ENCODE measurements at regions not wholly inside any gene's neighbourhood (a gene's known extent, or its start where the extent isn't known, plus 50 kb on each side); places are given as distances from the start of the nearest gene placed in this dataset.

DNA sequence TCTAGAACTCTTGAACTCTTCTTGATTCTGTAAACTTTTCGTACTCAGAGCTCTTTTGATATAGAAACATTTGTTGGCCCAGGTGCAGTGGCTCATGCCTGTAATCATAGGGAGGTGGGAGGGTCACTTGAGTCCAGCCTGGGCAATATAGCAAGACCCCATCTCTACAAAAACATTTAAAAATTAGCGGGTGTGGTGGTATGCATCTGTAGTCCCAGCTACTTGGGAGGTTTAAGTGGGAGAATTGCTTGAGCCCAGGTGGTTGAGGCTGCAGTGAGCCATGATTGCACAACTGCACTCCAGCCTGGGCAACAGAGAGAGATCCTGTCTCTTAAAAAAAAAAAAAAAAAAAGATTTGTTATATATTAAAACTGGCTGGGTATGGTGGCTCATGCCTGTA, 121.6 kb downstream of the BAMBI start:
- TF ChIP-seq, protein P1, sequence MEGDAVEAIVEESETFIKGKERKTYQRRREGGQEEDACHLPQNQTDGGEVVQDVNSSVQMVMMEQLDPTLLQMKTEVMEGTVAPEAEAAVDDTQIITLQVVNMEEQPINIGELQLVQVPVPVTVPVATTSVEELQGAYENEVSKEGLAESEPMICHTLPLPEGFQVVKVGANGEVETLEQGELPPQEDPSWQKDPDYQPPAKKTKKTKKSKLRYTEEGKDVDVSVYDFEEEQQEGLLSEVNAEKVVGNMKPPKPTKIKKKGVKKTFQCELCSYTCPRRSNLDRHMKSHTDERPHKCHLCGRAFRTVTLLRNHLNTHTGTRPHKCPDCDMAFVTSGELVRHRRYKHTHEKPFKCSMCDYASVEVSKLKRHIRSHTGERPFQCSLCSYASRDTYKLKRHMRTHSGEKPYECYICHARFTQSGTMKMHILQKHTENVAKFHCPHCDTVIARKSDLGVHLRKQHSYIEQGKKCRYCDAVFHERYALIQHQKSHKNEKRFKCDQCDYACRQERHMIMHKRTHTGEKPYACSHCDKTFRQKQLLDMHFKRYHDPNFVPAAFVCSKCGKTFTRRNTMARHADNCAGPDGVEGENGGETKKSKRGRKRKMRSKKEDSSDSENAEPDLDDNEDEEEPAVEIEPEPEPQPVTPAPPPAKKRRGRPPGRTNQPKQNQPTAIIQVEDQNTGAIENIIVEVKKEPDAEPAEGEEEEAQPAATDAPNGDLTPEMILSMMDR (conservative IDR thresholded peaks at IDR 0.05 in 1 of 2, IDR thresholded peaks at IDR 0.05 in 1 of 2; ENCODE audit: low read depth in 1 of 2, low read length in 2 of 2), result no peak
- no peak for TF ChIP-seq EZH2 (IDR thresholded peaks at IDR 0.05; ENCODE audit: low read length, missing control alignments)
- Histone ChIP-seq H4K20me1 (ENCODE audit: control insufficient read depth, extremely low read depth, insufficient read depth, low read length) (no peaks in the 10 kb centered on the region), H3K36me3 (ENCODE audit: control insufficient read depth, insufficient read depth, low read length) (no peaks in the 10 kb centered on the region), H3K27me3 (ENCODE audit: control insufficient read depth, insufficient read depth, low read length) (no peaks in the 10 kb centered on the region), H2AFZ (ENCODE audit: low read length) (no peak overlapping the region), H3K4me3 (replicated peaks in 1 of 4; ENCODE audit: control extremely low read depth in 1 of 4, insufficient read depth in 1 of 4, low read depth in 3 of 4, low read length in 4 of 4) (no peak overlapping the region), H3K4me1 (ENCODE audit: control insufficient read depth, extremely low read depth, insufficient read depth, low read length) (no peaks in the 10 kb centered on the region), H3K79me2 (ENCODE audit: control insufficient read depth, insufficient read depth, low read length) (no peaks in the 10 kb centered on the region), H3K9ac (ENCODE audit: insufficient read depth, low read length) (no peak overlapping the region), H3K4me2 (ENCODE audit: extremely low read depth, insufficient read depth, low read length) (no peak overlapping the region), H3K27ac (ENCODE audit: insufficient read depth, low read length) (no peak overlapping the region), H3K9me3 (ENCODE audit: control insufficient read depth, insufficient read depth, low read depth, low read length) (no peaks in the 10 kb centered on the region)
- DNase-seq (ENCODE audit: low read depth in 2 of 2), result no peak

DNA sequence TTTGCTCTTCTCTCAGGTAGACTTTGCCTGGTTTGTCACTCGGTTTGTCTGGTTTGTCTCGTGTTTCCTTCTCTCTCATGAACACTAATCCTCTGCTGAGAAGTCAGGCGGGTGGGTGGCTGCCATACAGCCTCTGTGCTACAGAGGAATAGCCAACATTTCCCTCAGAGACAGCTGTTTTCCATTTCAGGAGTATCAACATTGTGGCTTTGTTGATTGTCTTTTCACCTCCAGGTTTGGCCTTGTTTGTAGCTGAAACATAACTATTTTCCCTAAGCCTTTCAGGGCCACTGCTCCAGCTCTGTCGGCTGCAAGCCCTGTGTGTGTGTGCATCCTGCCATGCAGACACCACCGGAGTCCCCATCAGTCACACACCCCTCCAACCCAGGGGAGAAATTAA, 122.8 kb downstream of the BAMBI start:
- H3K9ac ChIP-seq (ENCODE audit: insufficient read depth, low read length), result no peak overlapping the region
- no peaks in the 10 kb centered on the region for H3K9me3 ChIP-seq (ENCODE audit: control insufficient read depth, insufficient read depth, low read depth, low read length)
- no peaks in the 10 kb centered on the region for H4K20me1 ChIP-seq (ENCODE audit: control insufficient read depth, extremely low read depth, insufficient read depth, low read length)
- H3K27me3 ChIP-seq (ENCODE audit: control insufficient read depth, insufficient read depth, low read length), result no peaks in the 10 kb centered on the region
- H3K4me2 ChIP-seq (ENCODE audit: extremely low read depth, insufficient read depth, low read length), result no peak overlapping the region
- DNase-seq (ENCODE audit: low read depth in 2 of 2), result peak; percentile 18 to 21
- TF ChIP-seq, protein P1 (conservative IDR thresholded peaks at IDR 0.05 in 1 of 2, IDR thresholded peaks at IDR 0.05 in 1 of 2; ENCODE audit: low read depth in 1 of 2, low read length in 2 of 2), result no peak
- TF ChIP-seq EZH2 (IDR thresholded peaks at IDR 0.05; ENCODE audit: low read length, missing control alignments), result no peak
- H2AFZ ChIP-seq (ENCODE audit: low read length), result no peak overlapping the region
- no peak overlapping the region for H3K4me3 ChIP-seq (replicated peaks in 1 of 4; ENCODE audit: control extremely low read depth in 1 of 4, insufficient read depth in 1 of 4, low read depth in 3 of 4, low read length in 4 of 4)
- no peaks in the 10 kb centered on the region for H3K79me2 ChIP-seq (ENCODE audit: control insufficient read depth, insufficient read depth, low read length)
- no peaks in the 10 kb centered on the region for H3K4me1 ChIP-seq (ENCODE audit: control insufficient read depth, extremely low read depth, insufficient read depth, low read length)
- no peaks in the 10 kb centered on the region for H3K36me3 ChIP-seq (ENCODE audit: control insufficient read depth, insufficient read depth, low read length)
- H3K27ac ChIP-seq (ENCODE audit: insufficient read depth, low read length), result no peak overlapping the region

DNA sequence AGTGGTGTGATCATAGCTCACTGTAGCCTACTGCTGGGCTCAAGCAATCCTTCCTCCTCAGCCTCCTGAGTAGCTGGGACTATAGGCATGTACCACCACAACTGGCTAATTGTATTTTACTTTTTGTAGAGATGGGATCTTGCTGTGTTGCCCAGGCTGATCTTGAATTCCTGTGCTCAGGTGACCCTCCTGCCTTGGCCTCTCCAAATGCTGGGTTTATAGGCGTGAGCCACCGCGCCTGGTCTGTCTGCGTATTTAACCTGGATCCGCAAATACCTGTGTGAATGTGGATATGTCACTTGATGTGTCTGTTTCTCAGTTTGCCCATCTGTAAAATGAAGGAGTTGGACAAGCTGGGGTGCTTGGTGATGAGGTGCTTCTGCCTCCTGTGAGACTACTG, 123.9 kb downstream of the BAMBI start:
- Histone ChIP-seq H4K20me1 (ENCODE audit: control insufficient read depth, extremely low read depth, insufficient read depth, low read length) (no peaks in the 10 kb centered on the region), H3K4me1 (ENCODE audit: control insufficient read depth, extremely low read depth, insufficient read depth, low read length) (no peaks in the 10 kb centered on the region), H3K79me2 (ENCODE audit: control insufficient read depth, insufficient read depth, low read length) (no peaks in the 10 kb centered on the region), H3K36me3 (ENCODE audit: control insufficient read depth, insufficient read depth, low read length) (no peaks in the 10 kb centered on the region), H3K4me2 (ENCODE audit: extremely low read depth, insufficient read depth, low read length) (no peak overlapping the region), H3K4me3 (replicated peaks in 1 of 4; ENCODE audit: control extremely low read depth in 1 of 4, insufficient read depth in 1 of 4, low read depth in 3 of 4, low read length in 4 of 4) (no peak overlapping the region), H3K9me3 (ENCODE audit: control insufficient read depth, insufficient read depth, low read depth, low read length) (no peaks in the 10 kb centered on the region), H3K27me3 (ENCODE audit: control insufficient read depth, insufficient read depth, low read length) (no peaks in the 10 kb centered on the region), H2AFZ (ENCODE audit: low read length) (no peak overlapping the region), H3K9ac (ENCODE audit: insufficient read depth, low read length) (no peak overlapping the region), H3K27ac (ENCODE audit: insufficient read depth, low read length) (no peak overlapping the region)
- DNase-seq (ENCODE audit: low read depth in 2 of 2), result no peak
- no peak for TF ChIP-seq EZH2 (IDR thresholded peaks at IDR 0.05; ENCODE audit: low read length, missing control alignments)
- TF ChIP-seq, protein P1 (conservative IDR thresholded peaks at IDR 0.05 in 1 of 2, IDR thresholded peaks at IDR 0.05 in 1 of 2; ENCODE audit: low read depth in 1 of 2, low read length in 2 of 2), result no peak

Data from fibroblast of lung (primary cell).